K562 (cell line): ENCODE measurements at regions not wholly inside any gene's neighbourhood (a gene's known extent, or its start where the extent isn't known, plus 50 kb on each side); places are given as distances from the start of the nearest gene placed in this dataset.

Experiments
- ATAC-seq: fragments of 200-7000 bp; cut with Tn5 transposase; 3 replicates; pipeline ENCODE4 v1.9.1; 2020; ENCODE audit warnings: moderate library complexity
- BruUV-seq: library from RNA; stranded (reverse); fragments of 400-500 nt; replicated peaks from 2 replicates; lab custom pipeline; 2021; lab: Mats Ljungman, UMichigan
- CTCF ChIA-PET: fragments of 300-600 bp; formaldehyde crosslinking; extraction: SDS; loops from one replicate; lab custom pipeline; 2021; ENCODE audit warnings: low intra/inter-chr PET ratio; lab: Yijun Ruan, JAX
- POLR2A ChIA-PET: fragments of 300-600, 350-650 bp; sonication (Branson Sonifier 250); formaldehyde crosslinking; extraction: SDS; loops from one replicate; lab custom pipeline; 2021; ENCODE audit warnings: antibody characterized with exemption, inconsistent platforms; lab: Yijun Ruan, JAX
- DNase-seq, 4 experiments: peaks; one replicate each; pipeline versions ENCODE4 v3.0.0 to v3.0.0-alpha.2; 2011 to 2018; ENCODE audit warnings: low spot score in 3 of 4, mixed read lengths in 3 of 4; ENCODE audit errors: extremely low read depth in 1 of 4
- FAIRE-seq: peaks from 2 replicates; lab custom pipeline; 2011; peaks lifted over from hg19 to GRCh38; lab: Jason Lieb, UNC
- H2AFZ ChIP-seq: 2 replicates; pipeline ENCODE4 v1.6.0; 2011; ENCODE audit warnings: low read depth, low read length, control low read depth, inconsistent platforms
- H3K27ac ChIP-seq: fragments of 200-600 bp; 3 replicates; pipeline ENCODE4 v1.8.0; 2011; ENCODE audit warnings: low read depth, mild to moderate bottlenecking, control low read depth, inconsistent platforms, low read length, moderate library complexity, mixed read lengths; ENCODE audit errors: extremely low read depth
- H3K27me3 ChIP-seq, 2 experiments: fragments of 300-600 bp in 1 of 2; 2 replicates in 1 of 2; 3 replicates in 1 of 2; pipeline versions ENCODE4 v1.6.0 to v1.8.0; 2011; ENCODE audit warnings: inconsistent platforms in 2 of 2, low read length in 2 of 2, mild to moderate bottlenecking in 1 of 2, mixed read lengths in 1 of 2, moderate library complexity in 1 of 2; ENCODE audit not compliant: control insufficient read depth in 2 of 2, insufficient read depth in 2 of 2
- H3K36me3 ChIP-seq: fragments of 300-600 bp; 3 replicates; pipeline ENCODE4 v1.8.0; 2011; ENCODE audit warnings: mild to moderate bottlenecking, low read length, inconsistent platforms; ENCODE audit not compliant: control insufficient read depth, insufficient read depth
- H3K4me1 ChIP-seq, 2 experiments: fragments of 200-600 bp in 1 of 2; replicated peaks in 1 of 2; 2 replicates in 1 of 2; 3 replicates in 1 of 2; pipeline versions ENCODE4 v1.5.1 to v1.8.0; 2011; ENCODE audit warnings: inconsistent platforms in 2 of 2, low read length in 2 of 2, mild to moderate bottlenecking in 1 of 2, mixed read lengths in 1 of 2, moderate library complexity in 1 of 2; ENCODE audit not compliant: control insufficient read depth in 2 of 2, insufficient read depth in 2 of 2
- H3K4me2 ChIP-seq: 2 replicates; pipeline ENCODE4 v1.6.1; 2011; ENCODE audit warnings: low read length, control low read depth, inconsistent platforms, mixed read lengths; ENCODE audit not compliant: insufficient read depth
- H3K4me3 ChIP-seq: fragments of 200-600 bp; sonication (generic), shearing (Covaris generic); 2 replicates; pipeline ENCODE4 v1.5.1; 2016; ENCODE audit warnings: control low read depth, inconsistent platforms
- H3K79me2 ChIP-seq: fragments of 200-600 bp; 3 replicates; pipeline ENCODE4 v1.8.0; 2011; ENCODE audit warnings: low read length, inconsistent platforms; ENCODE audit not compliant: control insufficient read depth, insufficient read depth
- H3K9ac ChIP-seq, 2 experiments: 2 replicates each; pipeline versions ENCODE4 v1.6.0 to v1.6.1; 2011; ENCODE audit warnings: low read depth in 2 of 2, low read length in 2 of 2, control low read depth in 1 of 2, inconsistent platforms in 1 of 2, mild to moderate bottlenecking in 1 of 2, mixed read lengths in 1 of 2; ENCODE audit not compliant: insufficient read depth in 1 of 2
- H3K9me1 ChIP-seq: one replicate; pipeline ENCODE4 v1.6.0; 2011; ENCODE audit warnings: inconsistent platforms, mild to moderate bottlenecking, low read length, moderate library complexity; ENCODE audit not compliant: control insufficient read depth, insufficient read depth
- H3K9me3 ChIP-seq: replicated peaks from 2 replicates; pipeline ENCODE4 v1.5.1; 2011; ENCODE audit warnings: low read depth, low read length, inconsistent platforms; ENCODE audit not compliant: control insufficient read depth, insufficient read depth
- H4K20me1 ChIP-seq: replicated peaks from 2 replicates; pipeline ENCODE4 v1.6.1; 2011; ENCODE audit warnings: low read length, inconsistent platforms, mixed read lengths; ENCODE audit not compliant: control insufficient read depth, insufficient read depth
- EGR1 ChIP-seq: fragments of 450-650 bp; conservative IDR thresholded peaks from 2 replicates; pipeline ENCODE4 v1.6.1; 2017; ENCODE audit warnings: mild to moderate bottlenecking
- FOSL1 ChIP-seq: fragments of 200-800 bp; sonication (Bioruptor generic); conservative IDR thresholded peaks from 2 replicates; pipeline ENCODE4 v1.6.1; 2016; ENCODE audit warnings: missing genetic modification characterization, missing compliant biosample characterization
- KLF13 ChIP-seq: fragments of 450-650 bp; IDR thresholded peaks from 2 replicates; pipeline ENCODE4 v1.6.1; 2016; ENCODE audit warnings: missing genetic modification characterization, low read depth, mild to moderate bottlenecking, missing compliant biosample characterization, moderate library complexity, borderline replicate concordance
- SMAD2 ChIP-seq: fragments of 150-350 bp; IDR thresholded peaks from 2 replicates; pipeline ENCODE4 v1.6.1; 2014; ENCODE audit warnings: low read depth, mild to moderate bottlenecking, low read length
- ZNF77 ChIP-seq: fragments of 250-450 bp; sonication (Bioruptor Pico); IDR thresholded peaks from 2 replicates; pipeline ENCODE4 v1.5.0; 2020
- WGBS: fragments of 100-300 bp; shearing (Covaris generic); methylation state at CpG from one replicate; pipeline ENCODE4 v1.1.6; 2016; ENCODE audit warnings: low coverage, mixed read lengths; ENCODE audit not compliant: insufficient coverage; ENCODE audit errors: missing lambda C conversion rate; 5-methylcytosine and 5-hydroxymethylcytosine counted together
- in situ Hi-C: fragments of 300-500 bp; cut with MboI; formaldehyde crosslinking; loops from 4 replicates; pipeline ENCODE4 v1.15.0; 2018; ENCODE audit warnings: inconsistent platforms, mixed read lengths
- intact Hi-C: fragments of 100-400 bp; cut with micrococcal nuclease; formaldehyde crosslinking; loops from 2 replicates; pipeline ENCODE4 v1.14.2; 2022
- TF ChIP-seq, protein P1 (sequence below), 2 experiments: fragments of 450-650 bp in 1 of 2; sonication (generic) in 1 of 2; formaldehyde crosslinking in 1 of 2; IDR thresholded peaks in 1 of 2; conservative IDR thresholded peaks in 1 of 2; 2 replicates each; pipeline versions ENCODE4 v1.6.1 to v1.8.1; 2016 to 2023; ENCODE audit warnings: mild to moderate bottlenecking in 2 of 2, moderate library complexity in 2 of 2, inconsistent platforms in 1 of 2, missing genetic modification reagents in 1 of 2

DNA sequence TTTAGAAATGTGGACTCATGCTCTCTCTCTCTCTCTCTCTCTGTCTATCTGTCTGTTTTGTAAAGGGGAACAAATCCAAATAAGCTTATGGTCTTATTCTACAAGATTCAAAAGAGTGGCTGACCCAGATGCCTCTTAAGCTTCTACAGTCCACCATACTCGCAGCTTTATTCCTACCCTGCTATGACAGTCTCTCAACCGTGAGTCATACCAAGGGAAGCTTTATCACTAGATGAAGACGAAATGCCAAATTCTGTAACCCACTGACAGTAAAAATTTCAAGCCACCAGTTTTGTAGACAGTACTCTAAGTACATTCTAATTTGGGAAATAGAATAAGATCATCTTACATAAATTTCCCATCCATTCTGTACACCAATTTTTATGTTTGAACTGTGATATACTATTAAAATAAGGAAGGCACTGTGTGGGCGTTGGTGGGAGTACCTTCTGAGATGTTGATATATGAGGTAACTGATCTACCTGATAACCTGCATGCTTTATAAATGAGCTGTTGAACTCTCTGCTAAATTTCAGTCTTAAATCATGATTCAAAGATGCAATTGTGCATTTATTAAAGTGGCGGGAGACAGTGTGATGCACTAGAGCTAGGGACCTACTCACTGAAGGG, 153.2 kb downstream of the KLF6 start:
- CTCF ChIA-PET, result no interaction called here
- H3K4me1 ChIP-seq, result no peaks in the 10 kb centered on the region
- in situ Hi-C loops (no loop called here), intact Hi-C loops (no loop called here)
- no peaks in the 10 kb centered on the region for H3K9me3 ChIP-seq
- no peak for FAIRE-seq
- H3K9me1 ChIP-seq, result no peaks in the 10 kb centered on the region
- WGBS, result 5% methylated on average over 5 of the region's 5 CpGs
- H3K27me3 ChIP-seq, result peaks cover 0 to 5% of the 10 kb centered on the region in 2 experiments; a peak in 2 of 5 replicates
- H3K36me3 ChIP-seq, result no peaks in the 10 kb centered on the region
- DNase-seq, result no peak
- BruUV-seq, result no TSS peak
- POLR2A ChIA-PET, result interaction anchor here (0.6 to 0.8 kb wide), 2 partner anchors 113 to 153 kb away, joined by 3 to 5 read pairs; partner anchors contain the start of gene KLF6
- H4K20me1 ChIP-seq, result peaks cover 3% of the 10 kb centered on the region; the same call in 1 of the 2 replicates
- no peak for ATAC-seq
- no peaks in the 10 kb centered on the region for H3K79me2 ChIP-seq
- TF ChIP-seq, protein P1, sequence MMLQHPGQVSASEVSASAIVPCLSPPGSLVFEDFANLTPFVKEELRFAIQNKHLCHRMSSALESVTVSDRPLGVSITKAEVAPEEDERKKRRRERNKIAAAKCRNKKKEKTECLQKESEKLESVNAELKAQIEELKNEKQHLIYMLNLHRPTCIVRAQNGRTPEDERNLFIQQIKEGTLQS (IDR thresholded peaks at IDR 0.05), result peak; percentile 28; the same call in 1 of the 2 replicates
- TF ChIP-seq, protein P1 (CRISPR knock-in tag; conservative IDR thresholded peaks at IDR 0.05), result no peak
- TF ChIP-seq KLF13 (no peak), EGR1 (peak; percentile 57), FOSL1 (tag) (peak; percentile 41), ZNF77 (CRISPR knock-in tag) (no peak), SMAD2 (no peak)
- H3K4me2 ChIP-seq, result no peak overlapping the region
- H2AFZ ChIP-seq, result no peak overlapping the region
- no peak overlapping the region for H3K9ac ChIP-seq
- no peak overlapping the region for H3K27ac ChIP-seq
- H3K4me3 ChIP-seq, result no peak overlapping the region
